GM18499 (cell line): ENCODE measurements at regions not wholly inside any gene's neighbourhood (a gene's known extent, or its start where the extent isn't known, plus 50 kb on each side); places are given as distances from the start of the nearest gene placed in this dataset.
A peak's percentile ranks its signal among the peaks of the same experiment; 100 is the strongest.
"Not testable (repeated sequence)": the region's sequence is repeated elsewhere in the genome, so short reads cannot be mapped to it uniquely, and the experiment has no call there.

Source experiments
- ATAC-seq: cut with Tn5 transposase; IDR thresholded peaks from one replicate; pipeline ENCODE4 v1.9.1; 2021; ENCODE audit warnings: moderate number of reproducible peaks; ENCODE audit not compliant: insufficient read depth, unreplicated experiment

GRCh38 chr6:112457886-112458285, 110.8 kb downstream of the RFPL4B start:
- no peak for ATAC-seq

- ATAC-seq: no peak
Measured at GRCh38 chr6:112459758-112460304, 112.7 kb downstream of the RFPL4B start.

GRCh38 chr6:112464901-112465665, 118.0 kb downstream of the RFPL4B start:
- ATAC-seq: no peak

- peak; percentile 95 for ATAC-seq
Measured at GRCh38 chr6:112466373-112467151, 119.4 kb downstream of the RFPL4B start.

GRCh38 chr6:112468359-112468758, 121.2 kb downstream of the RFPL4B start:
- ATAC-seq: no peak

- ATAC-seq: no peak
Measured at GRCh38 chr6:112469306-112469705, 122.2 kb downstream of the RFPL4B start.

GRCh38 chr6:112470376-112470775, 123.2 kb downstream of the RFPL4B start:
- no peak for ATAC-seq

- ATAC-seq: no peak
Measured at GRCh38 chr6:112470950-112471349, 123.8 kb downstream of the RFPL4B start.

- no peak for ATAC-seq
Measured at GRCh38 chr6:112475083-112475482, 128.0 kb downstream of the RFPL4B start.

- ATAC-seq: no peak
Measured at GRCh38 chr6:112477125-112477524, 130.0 kb downstream of the RFPL4B start.

- no peak for ATAC-seq
Measured at GRCh38 chr6:112478036-112478435, 130.9 kb downstream of the RFPL4B start.

GRCh38 chr6:112479975-112480374, 132.8 kb downstream of the RFPL4B start:
- not testable (repeated sequence) for ATAC-seq

GRCh38 chr6:112480553-112480952, 133.4 kb downstream of the RFPL4B start:
- ATAC-seq: no peak

- no peak for ATAC-seq
Measured at GRCh38 chr6:112481211-112481610, 134.1 kb downstream of the RFPL4B start.

GRCh38 chr6:112482373-112482772, 135.2 kb downstream of the RFPL4B start:
- ATAC-seq: no peak

GRCh38 chr6:112485120-112485826, 138.1 kb downstream of the RFPL4B start:
- ATAC-seq: no peak

- no peak for ATAC-seq
Measured at GRCh38 chr6:112485827-112486212, 138.7 kb downstream of the RFPL4B start.

- no peak for ATAC-seq
Measured at GRCh38 chr6:112486454-112486853, 139.3 kb downstream of the RFPL4B start.

- ATAC-seq: no peak
Measured at GRCh38 chr6:112488238-112488637, 141.1 kb downstream of the RFPL4B start.

- ATAC-seq: no peak
Measured at GRCh38 chr6:112501705-112502104, 154.6 kb downstream of the RFPL4B start.
